NB4 (cell line): ENCODE measurements at regions not wholly inside any gene's neighbourhood (a gene's known extent, or its start where the extent isn't known, plus 50 kb on each side); places are given as distances from the start of the nearest gene placed in this dataset.

Experiments
- DNase-seq: peaks from one replicate; pipeline ENCODE4 v3.0.0; 2010; ENCODE audit warnings: low read depth
- H3K4me3 ChIP-seq: one replicate; pipeline ENCODE4 v1.5.1; 2011; ENCODE audit warnings: mild to moderate bottlenecking, low read depth, low read length, moderate library complexity
- MAX ChIP-seq: IDR thresholded peaks from 2 replicates; pipeline ENCODE4 v1.6.1; 2011; ENCODE audit warnings: low read depth, low read length
- MYC ChIP-seq: IDR thresholded peaks from 2 replicates; pipeline ENCODE4 v1.6.1; 2011; ENCODE audit warnings: low read depth, low read length
- POLR2A ChIP-seq: IDR thresholded peaks from 2 replicates; pipeline ENCODE4 v1.6.1; 2011; ENCODE audit warnings: mild to moderate bottlenecking; ENCODE audit not compliant: insufficient read length; ENCODE audit errors: extremely low read depth
- TF ChIP-seq, protein P1 (sequence below): IDR thresholded peaks from one replicate; pipeline ENCODE4 v1.5.1; 2012; ENCODE audit warnings: low read depth, low read length

GRCh38 chr4:106851726-106852125 is 184.4 kb downstream of the DKK2 start:
- no peak for TF ChIP-seq MAX
- TF ChIP-seq, protein P1, sequence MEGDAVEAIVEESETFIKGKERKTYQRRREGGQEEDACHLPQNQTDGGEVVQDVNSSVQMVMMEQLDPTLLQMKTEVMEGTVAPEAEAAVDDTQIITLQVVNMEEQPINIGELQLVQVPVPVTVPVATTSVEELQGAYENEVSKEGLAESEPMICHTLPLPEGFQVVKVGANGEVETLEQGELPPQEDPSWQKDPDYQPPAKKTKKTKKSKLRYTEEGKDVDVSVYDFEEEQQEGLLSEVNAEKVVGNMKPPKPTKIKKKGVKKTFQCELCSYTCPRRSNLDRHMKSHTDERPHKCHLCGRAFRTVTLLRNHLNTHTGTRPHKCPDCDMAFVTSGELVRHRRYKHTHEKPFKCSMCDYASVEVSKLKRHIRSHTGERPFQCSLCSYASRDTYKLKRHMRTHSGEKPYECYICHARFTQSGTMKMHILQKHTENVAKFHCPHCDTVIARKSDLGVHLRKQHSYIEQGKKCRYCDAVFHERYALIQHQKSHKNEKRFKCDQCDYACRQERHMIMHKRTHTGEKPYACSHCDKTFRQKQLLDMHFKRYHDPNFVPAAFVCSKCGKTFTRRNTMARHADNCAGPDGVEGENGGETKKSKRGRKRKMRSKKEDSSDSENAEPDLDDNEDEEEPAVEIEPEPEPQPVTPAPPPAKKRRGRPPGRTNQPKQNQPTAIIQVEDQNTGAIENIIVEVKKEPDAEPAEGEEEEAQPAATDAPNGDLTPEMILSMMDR: no peak
- TF ChIP-seq POLR2A: no peak
- no peak for TF ChIP-seq MYC
- H3K4me3 ChIP-seq: no peak overlapping the region
- no peak for DNase-seq

DNA sequence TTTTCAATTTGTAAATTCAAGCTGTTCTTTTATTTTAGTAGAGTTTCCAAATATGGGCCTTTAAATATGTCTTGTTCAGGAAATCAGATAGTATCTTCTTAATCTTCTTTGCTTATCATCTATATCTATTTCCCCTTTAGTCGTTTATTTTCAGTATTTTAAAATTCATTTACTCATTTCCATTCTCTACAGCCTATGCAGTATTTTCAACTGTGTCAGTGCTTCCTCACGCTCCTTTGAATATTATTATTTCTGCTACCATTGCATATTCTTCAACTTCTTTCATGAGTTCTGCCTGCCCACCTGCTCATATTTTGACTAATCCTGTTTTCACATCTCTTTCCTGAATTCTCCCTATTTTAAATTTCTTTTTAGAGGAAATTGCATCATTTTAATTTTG is 185.4 kb downstream of the DKK2 start:
- TF ChIP-seq, protein P1: no peak
- TF ChIP-seq MAX (no peak), MYC (no peak), POLR2A (no peak)
- no peak for DNase-seq

GRCh38 chr4:106835919-106836318 is 200.2 kb downstream of the DKK2 start:
- no peak for DNase-seq
- no peak for TF ChIP-seq POLR2A
- TF ChIP-seq MAX: no peak
- TF ChIP-seq, protein P1: no peak
- no peak for TF ChIP-seq MYC

More for the DNA sequence above, 185.4 kb downstream of the DKK2 start:
- no peak overlapping the region for H3K4me3 ChIP-seq

GRCh38 chr4:106830879-106831278 is 205.2 kb downstream of the DKK2 start:
- no peak overlapping the region for H3K4me3 ChIP-seq
- no peak for DNase-seq
- TF ChIP-seq MAX (no peak), POLR2A (no peak), MYC (no peak)
- TF ChIP-seq, protein P1: no peak

More at GRCh38 chr4:106835919-106836318, 200.2 kb downstream of the DKK2 start:
- H3K4me3 ChIP-seq: no peak overlapping the region

DNA sequence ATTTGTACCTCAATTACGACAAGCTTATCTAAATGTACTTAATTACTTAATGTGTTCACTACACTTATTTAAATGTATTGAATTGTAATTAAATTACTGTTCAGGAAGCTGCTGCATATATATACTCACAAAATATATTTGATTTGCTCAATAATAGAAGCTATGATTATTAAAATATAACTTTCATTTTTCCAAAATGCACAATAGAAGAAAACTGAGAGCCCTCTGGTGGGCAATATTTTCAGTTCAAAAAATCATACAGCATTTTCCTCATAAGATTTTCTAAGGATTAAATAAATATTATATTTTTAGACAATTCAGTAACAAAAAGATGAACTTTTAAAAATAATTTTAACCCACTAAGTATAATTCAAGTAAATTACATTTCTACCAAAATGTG is 217.3 kb downstream of the DKK2 start:
- H3K4me3 ChIP-seq: no peak overlapping the region
- DNase-seq: no peak
- TF ChIP-seq MAX: no peak
- no peak for TF ChIP-seq POLR2A
- TF ChIP-seq MYC: no peak
- TF ChIP-seq, protein P1: no peak

DNA sequence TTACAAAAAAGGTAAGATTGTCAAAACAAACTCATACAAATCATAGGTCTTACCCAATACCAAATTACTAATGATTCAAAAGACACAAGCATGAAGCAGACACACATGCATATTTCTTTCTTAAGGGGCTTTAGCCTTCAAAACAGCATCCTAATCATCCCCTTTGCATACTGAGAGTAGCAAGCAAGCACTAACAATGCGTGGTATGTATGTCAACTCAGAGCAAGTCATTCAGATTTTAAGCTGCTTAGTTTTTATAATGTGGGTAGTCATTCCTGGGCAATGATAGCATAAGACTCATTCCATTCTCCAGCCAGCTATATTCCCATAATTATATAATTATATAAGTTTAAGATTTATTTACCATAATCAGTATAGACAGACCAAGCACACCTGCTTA is 219.6 kb downstream of the DKK2 start:
- TF ChIP-seq MYC (no peak), MAX (no peak), POLR2A (no peak)
- TF ChIP-seq, protein P1: no peak
- H3K4me3 ChIP-seq: no peak overlapping the region
- DNase-seq: no peak
